Epithelial cell of proximal tubule (primary cell): ENCODE measurements at regions not wholly inside any gene's neighbourhood (a gene's known extent, or its start where the extent isn't known, plus 50 kb on each side); places are given as distances from the start of the nearest gene placed in this dataset.

ENCODE experiments used
- DNase-seq: peaks from one replicate; pipeline ENCODE4 v3.0.0-alpha.2; 2011; ENCODE audit warnings: low read depth
- H3K4me3 ChIP-seq: 2 replicates; pipeline ENCODE4 v1.5.1; 2011; ENCODE audit warnings: low read depth, mild to moderate bottlenecking, low read length
- CTCF ChIP-seq: conservative IDR thresholded peaks from 2 replicates; pipeline ENCODE4 v1.5.1; 2012; ENCODE audit warnings: low read depth, mild to moderate bottlenecking, low read length

- no peak overlapping the region for H3K4me3 ChIP-seq
- no peak for TF ChIP-seq CTCF
Measured at GRCh38 chr21:39065917-39066316, 117.3 kb downstream of the PSMG1 start.

GRCh38 chr21:39064325-39065012, 118.8 kb downstream of the PSMG1 start:
- H3K4me3 ChIP-seq = no peak overlapping the region
- no peak for DNase-seq
- no peak for TF ChIP-seq CTCF

More at GRCh38 chr21:39065917-39066316, 117.3 kb downstream of the PSMG1 start:
- no peak for DNase-seq

GRCh38 chr21:39063517-39063916, 119.7 kb downstream of the PSMG1 start:
- no peak for DNase-seq
- TF ChIP-seq CTCF = no peak

GRCh38 chr21:39062196-39062595, 121.1 kb downstream of the PSMG1 start:
- no peak for TF ChIP-seq CTCF
- DNase-seq = no peak
- H3K4me3 ChIP-seq = no peak overlapping the region

More at GRCh38 chr21:39063517-39063916, 119.7 kb downstream of the PSMG1 start:
- H3K4me3 ChIP-seq = no peak overlapping the region

- H3K4me3 ChIP-seq = no peak overlapping the region
- DNase-seq = no peak
- TF ChIP-seq CTCF = no peak
Measured at GRCh38 chr21:39061766-39062165, 121.5 kb downstream of the PSMG1 start.

- no peak overlapping the region for H3K4me3 ChIP-seq
- no peak for DNase-seq
- TF ChIP-seq CTCF = no peak
Measured at GRCh38 chr21:39060485-39061083, 122.7 kb downstream of the PSMG1 start.

GRCh38 chr21:39057121-39057520, 126.1 kb downstream of the PSMG1 start:
- no peak overlapping the region for H3K4me3 ChIP-seq
- DNase-seq = no peak
- TF ChIP-seq CTCF = no peak
